GM18909 (cell line): ENCODE measurements at regions not wholly inside any gene's neighbourhood (a gene's known extent, or its start where the extent isn't known, plus 50 kb on each side); places are given as distances from the start of the nearest gene placed in this dataset.
"Not testable (repeated sequence)": the region's sequence is repeated elsewhere in the genome, so short reads cannot be mapped to it uniquely, and the experiment has no call there.

Source experiments
- ATAC-seq: cut with Tn5 transposase; IDR thresholded peaks from one replicate; pipeline ENCODE4 v1.9.1; 2021; ENCODE audit warnings: mild to moderate bottlenecking; ENCODE audit not compliant: unreplicated experiment, poor library complexity

- no peak for ATAC-seq
These were observed 429.8 kb upstream of the C1orf87 start for GRCh38 chr1:60503266-60503925.

- ATAC-seq = no peak
These were observed 428.9 kb upstream of the C1orf87 start for GRCh38 chr1:60502506-60502905.

- not testable (repeated sequence) for ATAC-seq
These were observed 416.4 kb upstream of the C1orf87 start for GRCh38 chr1:60489916-60490480.

- no peak for ATAC-seq
These were observed 415.3 kb upstream of the C1orf87 start for GRCh38 chr1:60488847-60489246.

GRCh38 chr1:60487565-60488345, 414.2 kb upstream of the C1orf87 start:
- ATAC-seq = no peak

- ATAC-seq = no peak
These were observed 409.9 kb upstream of the C1orf87 start for GRCh38 chr1:60483509-60483908.

- no peak for ATAC-seq
These were observed 396.7 kb upstream of the C1orf87 start for GRCh38 chr1:60470246-60470645.

GRCh38 chr1:60463786-60464185, 390.2 kb upstream of the C1orf87 start:
- no peak for ATAC-seq

GRCh38 chr1:60463146-60463545, 389.6 kb upstream of the C1orf87 start:
- no peak for ATAC-seq

GRCh38 chr1:60461925-60462595, 388.5 kb upstream of the C1orf87 start:
- no peak for ATAC-seq

- no peak for ATAC-seq
These were observed 384.5 kb upstream of the C1orf87 start for GRCh38 chr1:60458111-60458510.

GRCh38 chr1:60449876-60450275, 376.3 kb upstream of the C1orf87 start:
- no peak for ATAC-seq

- no peak for ATAC-seq
These were observed 375.3 kb upstream of the C1orf87 start for GRCh38 chr1:60448850-60449249.

GRCh38 chr1:60444680-60445079, 371.1 kb upstream of the C1orf87 start:
- ATAC-seq = no peak

- no peak for ATAC-seq
These were observed 362.6 kb upstream of the C1orf87 start for GRCh38 chr1:60436186-60436585.

- no peak for ATAC-seq
These were observed 358.0 kb upstream of the C1orf87 start for GRCh38 chr1:60431593-60431992.

GRCh38 chr1:60430375-60430774, 356.8 kb upstream of the C1orf87 start:
- no peak for ATAC-seq

- no peak for ATAC-seq
These were observed 354.6 kb upstream of the C1orf87 start for GRCh38 chr1:60428127-60428526.

GRCh38 chr1:60427701-60428100, 354.1 kb upstream of the C1orf87 start:
- ATAC-seq = no peak

- no peak for ATAC-seq
These were observed 353.6 kb upstream of the C1orf87 start for GRCh38 chr1:60427194-60427593.

- no peak for ATAC-seq
These were observed 352.0 kb upstream of the C1orf87 start for GRCh38 chr1:60425528-60425927.
